Neural cell (in vitro differentiated cells): ENCODE measurements at regions not wholly inside any gene's neighbourhood (a gene's known extent, or its start where the extent isn't known, plus 50 kb on each side); places are given as distances from the start of the nearest gene placed in this dataset.

Experiments
- H2AFZ ChIP-seq: fragments of 200-600, 300-800 bp; sonication (generic), shearing (Covaris generic); 2 replicates; pipeline ENCODE4 v1.6.0; 2014; ENCODE audit warnings: low read depth, mild to moderate bottlenecking, antibody characterized with exemption, low read length, moderate library complexity
- H3F3A ChIP-seq: fragments of 200-600 bp; shearing (Covaris generic); 2 replicates; pipeline ENCODE4 v1.6.1; 2016; ENCODE audit warnings: mild to moderate bottlenecking, moderate library complexity, mixed read lengths, antibody characterized with exemption, low read length; ENCODE audit not compliant: insufficient read depth, poor library complexity, severe bottlenecking
- H3K27ac ChIP-seq: fragments of 200-600, 300-800 bp; sonication (generic), shearing (Covaris generic); 2 replicates; pipeline ENCODE4 v1.5.1; 2014; ENCODE audit warnings: mild to moderate bottlenecking, low read length, moderate library complexity
- H3K27me3 ChIP-seq: fragments of 300-800, 200-600 bp; sonication (generic), shearing (Covaris generic); 2 replicates; pipeline ENCODE4 v1.6.0; 2014; ENCODE audit warnings: mild to moderate bottlenecking, low read depth, low read length, moderate library complexity; ENCODE audit not compliant: insufficient read depth
- H3K36me3 ChIP-seq: fragments of 300-800, 200-600 bp; sonication (generic), shearing (Covaris generic); 2 replicates; pipeline ENCODE4 v1.5.1; 2014; ENCODE audit warnings: mild to moderate bottlenecking, antibody characterized with exemption, low read length, moderate library complexity; ENCODE audit not compliant: insufficient read depth
- H3K4me2 ChIP-seq: fragments of 300-800, 200-600 bp; sonication (generic), shearing (Covaris generic); 2 replicates; pipeline ENCODE4 v1.6.0; 2014; ENCODE audit warnings: mild to moderate bottlenecking, low read length
- H3K4me3 ChIP-seq: fragments of 300-800, 200-600 bp; sonication (generic), shearing (Covaris generic); 2 replicates; pipeline ENCODE4 v1.5.1; 2014; ENCODE audit warnings: mild to moderate bottlenecking, low read length, moderate library complexity
- H3K79me2 ChIP-seq: fragments of 200-600 bp; shearing (Covaris generic); replicated peaks from 2 replicates; pipeline ENCODE4 v1.6.0; 2014; ENCODE audit warnings: mild to moderate bottlenecking, low read length, moderate library complexity; ENCODE audit not compliant: insufficient read depth
- H3K9ac ChIP-seq: fragments of 300-800, 200-600 bp; sonication (generic), shearing (Covaris generic); 2 replicates; pipeline ENCODE4 v1.6.1; 2016; ENCODE audit warnings: mild to moderate bottlenecking, low read length, mixed read lengths
- H3K9me2 ChIP-seq: fragments of 200-600 bp; shearing (Covaris generic); 2 replicates; pipeline ENCODE4 v1.6.1; 2016; ENCODE audit warnings: mild to moderate bottlenecking, low read length, mixed read lengths; ENCODE audit not compliant: insufficient read depth
- H3K9me3 ChIP-seq: fragments of 200-600, 300-800 bp; sonication (generic), shearing (Covaris generic); 2 replicates; pipeline ENCODE4 v1.6.1; 2016; ENCODE audit warnings: mild to moderate bottlenecking, mixed run types, low read length, moderate library complexity, mixed read lengths
- H4K20me1 ChIP-seq: fragments of 200-600 bp; shearing (Covaris generic); 2 replicates; pipeline ENCODE4 v1.6.1; 2016; ENCODE audit warnings: mild to moderate bottlenecking, mixed run types; ENCODE audit not compliant: insufficient read depth
- EP300 ChIP-seq: fragments of 450-650 bp; conservative IDR thresholded peaks from 2 replicates; pipeline ENCODE4 v1.6.1; 2014; ENCODE audit warnings: antibody characterized with exemption, mild to moderate bottlenecking, moderate library complexity; ENCODE audit not compliant: poor library complexity, severe bottlenecking
- EZH2 ChIP-seq: fragments of 200-600, 300-800 bp; shearing (Covaris generic), sonication (generic); IDR thresholded peaks from 2 replicates; pipeline ENCODE4 v1.6.1; 2014; ENCODE audit warnings: antibody characterized with exemption, low read length, borderline replicate concordance, mild to moderate bottlenecking; ENCODE audit not compliant: insufficient read depth, poor library complexity, severe bottlenecking
- MXI1 ChIP-seq: fragments of 450-650 bp; conservative IDR thresholded peaks from 2 replicates; pipeline ENCODE4 v1.6.1; 2014; ENCODE audit warnings: antibody characterized with exemption, mild to moderate bottlenecking; ENCODE audit not compliant: poor library complexity, severe bottlenecking
- POLR2AphosphoS5 ChIP-seq: IDR thresholded peaks from 2 replicates; pipeline ENCODE4 v1.6.1; 2012
- RAD21 ChIP-seq: fragments of 450-650 bp; conservative IDR thresholded peaks from 2 replicates; pipeline ENCODE4 v1.6.1; 2014; ENCODE audit warnings: antibody characterized with exemption, mild to moderate bottlenecking, moderate library complexity
- SMC3 ChIP-seq: fragments of 450-650 bp; conservative IDR thresholded peaks from 2 replicates; pipeline ENCODE4 v1.6.1; 2014; ENCODE audit warnings: antibody characterized with exemption, mild to moderate bottlenecking, moderate library complexity; ENCODE audit not compliant: poor library complexity
- TAF1 ChIP-seq: IDR thresholded peaks from 2 replicates; pipeline ENCODE4 v1.6.1; 2012; ENCODE audit warnings: low read depth
- TF ChIP-seq, protein P1 (sequence below): fragments of 450-650 bp; IDR thresholded peaks from 2 replicates; pipeline ENCODE4 v1.5.1; 2014; ENCODE audit warnings: antibody characterized with exemption, mild to moderate bottlenecking, moderate library complexity; ENCODE audit not compliant: poor library complexity, severe bottlenecking
- TF ChIP-seq, protein P2 (sequence below): IDR thresholded peaks from 2 replicates; pipeline ENCODE4 v1.6.1; 2012; ENCODE audit warnings: borderline replicate concordance

DNA sequence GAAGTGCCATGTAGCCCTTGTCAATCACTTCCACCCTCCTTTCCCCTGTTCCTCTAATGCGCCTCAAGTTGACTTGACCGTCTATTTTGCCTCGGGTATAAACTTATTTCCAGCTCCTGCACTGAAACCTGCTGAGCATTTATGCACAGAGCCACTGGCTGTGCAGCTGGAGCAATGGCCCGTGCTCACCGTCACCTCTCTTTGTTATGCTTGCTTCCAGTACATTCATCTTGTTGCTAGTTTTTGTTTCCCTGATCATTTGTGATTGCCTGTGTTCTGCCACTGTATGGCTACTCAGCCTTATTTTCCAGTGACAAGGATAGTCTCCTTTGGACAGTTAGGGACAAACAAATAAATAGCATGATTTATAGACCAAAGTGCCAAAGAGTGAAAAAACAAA is 183.1 kb upstream of the C9orf72 start:
- no peaks in the 10 kb centered on the region for H3K79me2 ChIP-seq
- H3K4me3 ChIP-seq: no peak overlapping the region
- TF ChIP-seq, protein P1, sequence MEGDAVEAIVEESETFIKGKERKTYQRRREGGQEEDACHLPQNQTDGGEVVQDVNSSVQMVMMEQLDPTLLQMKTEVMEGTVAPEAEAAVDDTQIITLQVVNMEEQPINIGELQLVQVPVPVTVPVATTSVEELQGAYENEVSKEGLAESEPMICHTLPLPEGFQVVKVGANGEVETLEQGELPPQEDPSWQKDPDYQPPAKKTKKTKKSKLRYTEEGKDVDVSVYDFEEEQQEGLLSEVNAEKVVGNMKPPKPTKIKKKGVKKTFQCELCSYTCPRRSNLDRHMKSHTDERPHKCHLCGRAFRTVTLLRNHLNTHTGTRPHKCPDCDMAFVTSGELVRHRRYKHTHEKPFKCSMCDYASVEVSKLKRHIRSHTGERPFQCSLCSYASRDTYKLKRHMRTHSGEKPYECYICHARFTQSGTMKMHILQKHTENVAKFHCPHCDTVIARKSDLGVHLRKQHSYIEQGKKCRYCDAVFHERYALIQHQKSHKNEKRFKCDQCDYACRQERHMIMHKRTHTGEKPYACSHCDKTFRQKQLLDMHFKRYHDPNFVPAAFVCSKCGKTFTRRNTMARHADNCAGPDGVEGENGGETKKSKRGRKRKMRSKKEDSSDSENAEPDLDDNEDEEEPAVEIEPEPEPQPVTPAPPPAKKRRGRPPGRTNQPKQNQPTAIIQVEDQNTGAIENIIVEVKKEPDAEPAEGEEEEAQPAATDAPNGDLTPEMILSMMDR: no peak
- TF ChIP-seq MXI1 (no peak), RAD21 (no peak), EZH2 (no peak), TAF1 (no peak)
- H3K9ac ChIP-seq: no peak overlapping the region
- no peaks in the 10 kb centered on the region for H3K9me3 ChIP-seq
- H3K36me3 ChIP-seq: no peaks in the 10 kb centered on the region
- H3F3A ChIP-seq: no peaks in the 10 kb centered on the region
- H3K27me3 ChIP-seq: no peaks in the 10 kb centered on the region
- no peak overlapping the region for H2AFZ ChIP-seq
- H4K20me1 ChIP-seq: no peaks in the 10 kb centered on the region
- no peak overlapping the region for H3K4me2 ChIP-seq
- no peaks in the 10 kb centered on the region for H3K9me2 ChIP-seq
- no peak overlapping the region for H3K27ac ChIP-seq

DNA sequence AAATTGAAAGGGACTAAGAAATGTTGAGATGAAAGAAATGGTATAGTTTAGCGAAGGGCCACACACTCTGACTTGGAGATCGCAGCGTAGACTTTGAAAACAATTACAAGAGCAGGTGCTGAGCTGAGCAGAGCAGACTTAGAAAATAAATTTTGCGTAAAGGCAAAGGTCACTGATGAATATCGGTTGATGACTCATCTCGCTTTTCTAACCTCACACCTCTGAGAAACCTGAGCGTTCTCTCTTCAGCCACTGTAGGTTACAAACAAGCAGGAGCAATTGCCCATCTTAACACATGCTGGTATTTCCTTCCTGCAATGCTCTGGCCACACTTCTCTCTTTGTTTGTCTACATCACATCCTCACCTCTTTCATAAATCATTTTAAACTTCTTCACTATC is 190.6 kb upstream of the C9orf72 start:
- H3K9ac ChIP-seq: no peak overlapping the region
- no peaks in the 10 kb centered on the region for H3K36me3 ChIP-seq
- H3F3A ChIP-seq: peaks cover 5% of the 10 kb centered on the region
- TF ChIP-seq, protein P2, sequence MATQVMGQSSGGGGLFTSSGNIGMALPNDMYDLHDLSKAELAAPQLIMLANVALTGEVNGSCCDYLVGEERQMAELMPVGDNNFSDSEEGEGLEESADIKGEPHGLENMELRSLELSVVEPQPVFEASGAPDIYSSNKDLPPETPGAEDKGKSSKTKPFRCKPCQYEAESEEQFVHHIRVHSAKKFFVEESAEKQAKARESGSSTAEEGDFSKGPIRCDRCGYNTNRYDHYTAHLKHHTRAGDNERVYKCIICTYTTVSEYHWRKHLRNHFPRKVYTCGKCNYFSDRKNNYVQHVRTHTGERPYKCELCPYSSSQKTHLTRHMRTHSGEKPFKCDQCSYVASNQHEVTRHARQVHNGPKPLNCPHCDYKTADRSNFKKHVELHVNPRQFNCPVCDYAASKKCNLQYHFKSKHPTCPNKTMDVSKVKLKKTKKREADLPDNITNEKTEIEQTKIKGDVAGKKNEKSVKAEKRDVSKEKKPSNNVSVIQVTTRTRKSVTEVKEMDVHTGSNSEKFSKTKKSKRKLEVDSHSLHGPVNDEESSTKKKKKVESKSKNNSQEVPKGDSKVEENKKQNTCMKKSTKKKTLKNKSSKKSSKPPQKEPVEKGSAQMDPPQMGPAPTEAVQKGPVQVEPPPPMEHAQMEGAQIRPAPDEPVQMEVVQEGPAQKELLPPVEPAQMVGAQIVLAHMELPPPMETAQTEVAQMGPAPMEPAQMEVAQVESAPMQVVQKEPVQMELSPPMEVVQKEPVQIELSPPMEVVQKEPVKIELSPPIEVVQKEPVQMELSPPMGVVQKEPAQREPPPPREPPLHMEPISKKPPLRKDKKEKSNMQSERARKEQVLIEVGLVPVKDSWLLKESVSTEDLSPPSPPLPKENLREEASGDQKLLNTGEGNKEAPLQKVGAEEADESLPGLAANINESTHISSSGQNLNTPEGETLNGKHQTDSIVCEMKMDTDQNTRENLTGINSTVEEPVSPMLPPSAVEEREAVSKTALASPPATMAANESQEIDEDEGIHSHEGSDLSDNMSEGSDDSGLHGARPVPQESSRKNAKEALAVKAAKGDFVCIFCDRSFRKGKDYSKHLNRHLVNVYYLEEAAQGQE: no peak
- TF ChIP-seq EZH2 (no peak), MXI1 (no peak), EP300 (no peak), RAD21 (no peak), TAF1 (no peak), SMC3 (no peak), POLR2AphosphoS5 (no peak)
- TF ChIP-seq, protein P1: no peak
- H3K79me2 ChIP-seq: no peaks in the 10 kb centered on the region
- H3K27ac ChIP-seq: no peak overlapping the region
- no peaks in the 10 kb centered on the region for H3K27me3 ChIP-seq
- H3K4me3 ChIP-seq: no peak overlapping the region
- no peaks in the 10 kb centered on the region for H4K20me1 ChIP-seq
- H3K9me3 ChIP-seq: no peaks in the 10 kb centered on the region
- H3K9me2 ChIP-seq: no peaks in the 10 kb centered on the region
- H3K4me2 ChIP-seq: no peak overlapping the region
- no peak overlapping the region for H2AFZ ChIP-seq
